Endometrium (tissue), 2 donors: ENCODE measurements at regions not wholly inside any gene's neighbourhood (a gene's known extent, or its start where the extent isn't known, plus 50 kb on each side); places are given as distances from the start of the nearest gene placed in this dataset.

Experiments
- FAIRE-seq: peaks from 2 replicates; lab custom pipeline; 2012; peaks lifted over from hg19 to GRCh38; lab: Jason Lieb, UNC
- donor health status: control.
- donor health status: control.

DNA sequence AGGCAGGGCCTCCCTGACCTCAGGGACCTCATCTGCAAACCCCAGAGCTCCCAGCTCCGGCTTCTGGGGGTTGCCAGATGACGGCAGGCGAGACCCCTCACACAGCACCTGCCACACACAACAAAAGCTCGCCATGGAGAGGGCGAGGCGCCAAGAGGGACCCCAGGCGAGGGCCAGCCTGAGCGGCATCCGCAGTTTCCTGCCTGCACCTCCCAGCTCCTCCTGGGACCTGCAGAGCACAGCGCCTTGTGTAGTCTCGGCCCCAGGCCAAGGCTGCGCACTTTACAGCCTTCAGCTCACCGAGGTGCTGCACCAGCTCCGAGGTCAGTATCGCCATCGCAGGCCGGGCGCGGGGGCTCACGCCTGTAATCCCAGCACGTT lies 82.4 kb upstream of the ADAMTS2 start:
- FAIRE-seq = no peak

DNA sequence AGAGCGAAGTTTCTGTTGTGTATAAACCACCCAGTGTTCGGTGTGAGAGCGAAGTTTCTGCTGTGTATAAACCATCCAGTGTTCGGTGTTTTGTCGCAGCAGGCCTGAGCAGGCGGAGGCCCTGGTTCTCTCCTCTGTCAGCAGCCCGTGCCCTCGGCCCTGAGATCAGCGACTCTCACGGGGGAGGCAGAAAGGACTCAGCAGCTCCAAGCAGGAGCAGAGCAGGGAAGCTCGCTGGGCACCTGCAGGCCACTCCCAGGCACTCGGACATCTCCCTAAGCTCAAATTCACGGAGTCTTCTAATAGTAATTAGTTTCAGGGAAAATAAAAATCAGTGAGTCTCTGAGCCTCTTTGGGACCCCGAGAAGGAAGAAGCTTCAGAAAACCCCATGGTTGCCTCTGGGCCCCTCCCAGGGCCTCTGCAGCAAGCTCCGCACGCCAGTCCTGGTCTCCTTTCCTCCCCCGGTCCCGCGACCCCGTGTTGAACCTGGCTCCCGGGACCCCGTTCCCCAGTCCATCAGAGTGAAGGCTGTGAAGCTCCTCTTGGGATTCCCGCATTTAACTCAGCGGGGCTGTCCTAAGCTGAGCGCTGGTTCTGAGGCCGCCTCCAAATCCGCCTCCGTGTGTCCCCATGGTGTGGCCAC lies 81.9 kb upstream of the ADAMTS2 start:
- FAIRE-seq = no peak

DNA sequence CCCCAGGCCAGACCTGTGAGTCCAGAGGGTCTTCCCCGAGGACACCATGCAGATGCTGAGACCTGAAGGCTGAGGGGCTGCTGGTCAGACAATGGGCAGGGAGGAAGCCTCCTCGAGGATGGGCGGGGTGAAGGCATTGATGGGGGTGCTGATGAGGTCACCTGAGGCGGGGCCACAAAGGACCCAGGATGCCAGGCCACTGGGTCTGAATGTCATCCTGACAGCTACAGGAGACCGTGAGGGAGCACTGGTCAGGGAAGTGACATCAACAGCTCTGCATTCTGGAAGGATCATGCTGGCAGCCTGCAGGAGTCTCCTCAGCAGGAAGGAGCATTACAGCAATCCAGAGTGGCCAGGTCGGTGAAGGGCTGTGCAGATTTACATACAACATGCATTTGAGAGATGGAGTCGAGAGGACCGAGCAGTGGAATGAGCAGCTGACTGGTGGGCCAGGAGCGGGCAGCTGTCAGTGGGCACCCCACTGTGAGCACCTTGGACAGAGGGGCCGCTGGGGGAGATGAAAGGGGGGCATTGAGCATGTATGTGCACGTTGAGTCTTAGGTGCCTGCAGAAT lies 77.7 kb upstream of the ADAMTS2 start:
- no peak for FAIRE-seq

DNA sequence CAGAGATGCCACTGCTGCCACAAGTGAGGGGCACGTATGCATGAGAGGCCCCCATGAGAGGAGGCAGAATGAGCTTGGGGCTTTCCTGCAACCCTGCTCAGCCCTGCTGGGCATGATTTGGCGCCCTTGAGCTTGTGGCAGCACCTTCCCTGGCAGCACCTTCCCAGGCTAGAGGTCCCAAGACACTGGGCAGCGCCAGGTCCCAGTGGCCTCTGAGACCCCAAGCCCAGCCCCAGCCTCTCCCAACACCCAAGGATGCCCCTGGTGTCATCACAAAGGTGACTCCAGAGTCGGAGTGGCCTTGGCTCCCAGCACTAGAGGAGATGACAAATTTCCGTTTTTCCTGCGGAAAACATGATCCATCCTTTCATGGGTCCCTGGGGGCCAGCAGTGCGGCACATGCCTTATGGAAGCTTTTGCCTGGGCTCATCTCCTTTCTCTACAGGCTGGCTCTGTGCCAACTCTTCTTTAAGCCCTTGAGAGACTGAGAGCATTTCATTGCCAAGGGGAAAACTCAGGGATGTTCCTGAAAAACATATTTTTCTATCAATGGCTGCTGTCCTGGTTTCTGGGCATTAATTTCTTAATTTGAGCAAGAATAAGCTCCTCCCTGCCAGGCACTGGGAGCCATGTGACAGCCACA lies 77.1 kb upstream of the ADAMTS2 start:
- no peak for FAIRE-seq

DNA sequence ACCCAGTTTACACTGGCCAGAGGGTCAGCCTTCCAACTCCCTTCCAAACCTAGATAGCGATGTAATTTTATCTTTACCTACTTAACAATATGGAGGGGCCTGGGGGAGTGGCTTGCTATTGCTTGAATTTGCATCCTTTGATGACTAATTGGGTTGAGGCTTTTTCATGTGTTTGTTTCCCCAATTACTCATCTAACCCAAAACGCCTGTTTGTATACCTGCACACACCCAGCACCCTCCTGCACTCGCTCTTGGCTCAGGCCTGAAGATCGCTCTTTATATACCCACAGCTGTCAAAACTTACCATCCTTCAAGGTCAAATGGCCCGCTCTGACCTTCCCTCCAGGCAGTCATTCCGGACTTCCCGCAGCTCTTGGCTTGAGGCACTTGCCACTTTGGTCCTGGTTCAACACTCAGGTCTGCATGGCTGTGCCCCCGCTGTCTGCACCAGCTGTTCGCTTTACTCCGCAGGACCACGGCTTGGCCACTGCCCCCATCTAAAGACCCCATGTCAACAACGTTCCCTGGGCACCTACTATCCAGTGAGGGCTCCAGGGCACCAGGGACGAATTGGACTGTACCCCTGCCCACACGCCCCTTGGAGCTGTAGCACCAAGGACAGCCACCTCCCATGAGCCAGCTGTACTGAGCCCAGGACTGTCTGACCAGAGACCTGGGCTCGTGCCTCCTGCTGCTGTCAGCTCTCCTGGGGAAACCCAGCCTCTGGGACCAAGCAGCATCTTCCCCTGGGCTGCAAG lies 76.1 kb upstream of the ADAMTS2 start:
- no peak for FAIRE-seq

- no peak for FAIRE-seq
These were observed 75.2 kb upstream of the ADAMTS2 start for GRCh38 chr5:179420476-179420875.

- no peak for FAIRE-seq
These were observed 73.7 kb upstream of the ADAMTS2 start for GRCh38 chr5:179418972-179419371.

- no peak for FAIRE-seq
These were observed 72.4 kb upstream of the ADAMTS2 start for GRCh38 chr5:179417696-179418095.

- no peak for FAIRE-seq
These were observed 71.8 kb upstream of the ADAMTS2 start for GRCh38 chr5:179417016-179417415.

GRCh38 chr5:179416114-179416822 lies 71.0 kb upstream of the ADAMTS2 start:
- no peak for FAIRE-seq

DNA sequence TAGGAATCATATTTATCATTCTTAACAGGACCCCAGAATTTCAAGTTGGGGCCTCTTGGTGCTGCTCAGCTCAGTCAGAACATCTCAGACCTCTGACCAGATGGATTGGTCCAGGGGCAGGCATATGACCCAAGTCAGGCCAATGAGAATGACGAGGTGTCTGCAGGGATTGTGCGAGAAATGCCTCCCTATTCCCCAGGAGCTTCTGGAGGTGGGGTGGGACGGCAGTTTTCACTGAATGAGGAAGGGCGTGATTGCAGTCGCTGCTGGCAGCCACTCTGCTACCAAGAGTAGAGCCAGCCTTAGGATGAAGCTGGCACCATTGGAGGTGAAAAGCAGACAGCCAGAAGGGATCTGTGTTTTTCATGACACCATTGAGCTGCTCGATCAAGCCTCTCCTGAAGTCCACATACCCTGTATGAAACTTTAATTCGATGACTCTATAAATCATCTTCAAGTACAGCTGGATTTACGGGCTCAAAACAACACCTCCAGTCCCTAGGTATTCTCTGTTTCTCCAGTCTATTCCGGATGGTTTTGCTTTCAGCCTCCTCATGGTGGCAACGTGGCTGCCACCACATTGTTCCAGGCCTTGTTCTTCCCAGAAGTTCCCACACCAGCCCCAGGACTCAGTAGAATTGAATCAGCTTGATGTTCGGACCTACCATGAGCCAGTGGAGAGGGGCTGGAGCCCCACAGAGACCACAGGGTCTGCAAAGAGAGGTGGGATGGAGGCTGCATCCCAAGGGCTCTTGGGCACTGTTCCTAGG lies 70.2 kb upstream of the ADAMTS2 start:
- FAIRE-seq = no peak

DNA sequence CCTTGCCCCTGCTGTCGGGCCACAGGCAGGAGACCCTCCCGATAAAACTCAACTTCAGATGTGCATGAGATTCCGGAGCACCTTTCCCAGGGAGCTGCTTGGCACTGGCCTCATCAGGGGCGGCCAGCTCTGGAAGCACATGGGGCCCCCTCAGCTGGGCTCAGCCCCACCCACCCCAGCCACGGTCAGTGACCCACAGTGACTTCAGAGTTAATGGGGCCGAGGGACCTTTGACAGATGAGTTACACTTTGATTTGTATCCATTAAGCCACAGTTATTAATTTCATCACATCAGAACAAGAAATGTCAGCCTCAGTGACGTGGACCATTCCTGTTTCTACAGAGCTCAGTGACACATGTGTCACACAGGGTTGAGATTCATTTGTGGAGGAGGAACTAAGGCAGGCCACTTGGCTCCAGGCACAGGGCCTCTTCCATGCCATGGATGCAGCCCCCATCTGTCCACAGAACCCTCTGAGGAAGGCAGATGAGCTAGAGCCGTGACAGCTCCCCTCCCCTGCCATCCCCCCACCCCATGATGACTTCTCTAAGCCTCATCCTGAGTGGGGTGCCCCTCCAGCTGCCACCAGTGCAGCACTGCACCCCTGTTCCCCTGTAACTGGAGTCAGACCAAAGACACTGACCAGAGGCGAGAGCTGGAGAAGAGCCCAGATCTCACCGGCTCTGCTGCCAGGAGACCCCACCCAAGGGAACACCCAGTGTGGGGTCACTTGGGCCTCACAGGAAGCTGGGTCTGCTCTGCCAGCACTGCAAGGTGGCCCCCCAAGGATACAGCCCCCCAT lies 69.4 kb upstream of the ADAMTS2 start:
- FAIRE-seq = no peak

DNA sequence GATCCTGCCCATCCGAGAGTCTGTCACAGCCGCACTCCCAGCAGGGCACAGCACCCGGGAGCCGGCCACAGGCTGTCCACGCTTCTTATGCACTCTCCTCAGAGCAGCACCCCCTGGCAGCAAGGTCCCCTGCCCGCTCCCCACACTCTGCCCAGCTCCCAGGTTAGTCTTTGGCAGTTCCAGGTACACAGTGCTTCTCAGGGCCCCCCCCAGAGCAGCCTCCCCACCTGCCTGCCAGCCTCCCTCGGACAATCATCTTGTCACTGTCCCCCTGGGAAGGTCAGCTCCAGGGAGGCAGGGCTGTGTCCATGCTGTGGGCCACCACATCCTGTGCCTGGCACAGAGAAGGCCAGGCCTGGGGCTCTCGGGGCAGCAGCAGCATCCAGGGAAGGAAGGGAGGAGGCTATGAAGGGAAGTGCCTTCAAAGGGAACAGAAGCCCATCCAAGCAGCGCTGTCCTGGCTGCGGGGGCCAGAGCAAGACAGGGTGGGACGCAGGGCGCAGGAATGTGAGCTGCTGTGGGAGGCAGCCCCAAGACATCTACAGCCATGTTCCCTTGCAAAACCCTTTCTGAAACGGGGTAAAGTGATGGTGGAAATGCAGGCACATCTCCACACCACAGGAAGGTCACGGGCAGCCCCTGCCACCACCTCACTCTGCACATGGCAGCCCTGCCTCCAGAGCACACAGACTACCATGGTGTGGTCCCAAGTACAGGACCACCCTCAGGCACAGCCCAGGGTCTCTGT lies 68.6 kb upstream of the ADAMTS2 start:
- FAIRE-seq = no peak

GRCh38 chr5:179413086-179413690 lies 67.9 kb upstream of the ADAMTS2 start:
- FAIRE-seq = no peak

GRCh38 chr5:179411161-179411841 lies 66.0 kb upstream of the ADAMTS2 start:
- no peak for FAIRE-seq

- no peak for FAIRE-seq
These were observed 65.3 kb upstream of the ADAMTS2 start for GRCh38 chr5:179410291-179411160.

GRCh38 chr5:179409806-179410205 lies 64.5 kb upstream of the ADAMTS2 start:
- FAIRE-seq = no peak

GRCh38 chr5:179408611-179409010 lies 63.4 kb upstream of the ADAMTS2 start:
- FAIRE-seq = no peak
